Ovary (tissue), 7 donors: ENCODE measurements at regions not wholly inside any gene's neighbourhood (a gene's known extent, or its start where the extent isn't known, plus 50 kb on each side); places are given as distances from the start of the nearest gene placed in this dataset.

Source experiments
- DNase-seq, 5 donors: peaks; one replicate each; pipeline ENCODE4 v3.0.0-alpha.2; 2019 to 2020
- H3K27ac ChIP-seq, 2 donors: fragments of 200-600 bp; one replicate each; pipeline versions ENCODE4 v1.5.1 to v1.8.0; 2019 to 2022
- H3K27me3 ChIP-seq: fragments of 200-600 bp; one replicate; pipeline ENCODE4 v1.8.0; 2022
- H3K36me3 ChIP-seq: fragments of 200-600 bp; sonication (generic); one replicate; pipeline ENCODE4 v1.5.1; 2019
- H3K4me1 ChIP-seq: one replicate; pipeline ENCODE4 v1.8.1; 2013; ENCODE audit warnings: mild to moderate bottlenecking, moderate library complexity; ENCODE audit not compliant: insufficient read depth
- H3K4me3 ChIP-seq: fragments of 200-600 bp; sonication (generic); one replicate; pipeline ENCODE4 v1.5.1; 2017
- H3K9me3 ChIP-seq, 2 donors: fragments of 200-600 bp in 1 of 2; sonication (generic) in 1 of 2; one replicate each; pipeline versions ENCODE4 v1.5.1 to v1.8.1; 2013 to 2019; ENCODE audit warnings: mild to moderate bottlenecking in 1 of 2, moderate library complexity in 1 of 2
- EP300 ChIP-seq: sonication (generic); formaldehyde crosslinking; IDR thresholded peaks from one replicate; pipeline ENCODE4 v1.6.1; 2017; ENCODE audit warnings: antibody characterized with exemption
- POLR2A ChIP-seq: fragments of 450-650 bp; IDR thresholded peaks from one replicate; pipeline ENCODE4 v1.6.1; 2017; ENCODE audit warnings: antibody characterized with exemption, mild to moderate bottlenecking, moderate library complexity
- WGBS, 3 donors: extraction: QIAGEN DNeasy Blood & Tissue Kit in 1 of 3; methylation state at CpG; one replicate each; pipeline versions ENCODE4 v1.1.5 to v1.1.7; 2013 to 2017; 5-methylcytosine and 5-hydroxymethylcytosine counted together
- intact Hi-C, 4 donors: fragments of 100-400 bp; cut with DNase I; formaldehyde crosslinking; loops; one replicate each; pipeline versions ENCODE4 v1.11.0 to v1.15.1; 2022 to 2023
- TF ChIP-seq, protein P1 (sequence below), 3 donors: fragments of 450-650 bp in 2 of 3; fragments of 200-600 bp in 1 of 3; IDR thresholded peaks; one replicate each; pipeline versions ENCODE4 v1.5.1 to v1.8.0; 2016 to 2022; ENCODE audit warnings: antibody characterized with exemption in 3 of 3, mild to moderate bottlenecking in 1 of 3
- donor health status: DM: no; HTN: no; CAD: no; lungs with moderate emphysema.
- donor health status: DM: no; HTN: no; CAD: no.
- donor health status: Bipolar disorder and iron deficiency.
- donor health status: DM: no; HTN: no; CAD: no.
- donor health status: DM: yes; HTN: yes; CAD: no.

DNA sequence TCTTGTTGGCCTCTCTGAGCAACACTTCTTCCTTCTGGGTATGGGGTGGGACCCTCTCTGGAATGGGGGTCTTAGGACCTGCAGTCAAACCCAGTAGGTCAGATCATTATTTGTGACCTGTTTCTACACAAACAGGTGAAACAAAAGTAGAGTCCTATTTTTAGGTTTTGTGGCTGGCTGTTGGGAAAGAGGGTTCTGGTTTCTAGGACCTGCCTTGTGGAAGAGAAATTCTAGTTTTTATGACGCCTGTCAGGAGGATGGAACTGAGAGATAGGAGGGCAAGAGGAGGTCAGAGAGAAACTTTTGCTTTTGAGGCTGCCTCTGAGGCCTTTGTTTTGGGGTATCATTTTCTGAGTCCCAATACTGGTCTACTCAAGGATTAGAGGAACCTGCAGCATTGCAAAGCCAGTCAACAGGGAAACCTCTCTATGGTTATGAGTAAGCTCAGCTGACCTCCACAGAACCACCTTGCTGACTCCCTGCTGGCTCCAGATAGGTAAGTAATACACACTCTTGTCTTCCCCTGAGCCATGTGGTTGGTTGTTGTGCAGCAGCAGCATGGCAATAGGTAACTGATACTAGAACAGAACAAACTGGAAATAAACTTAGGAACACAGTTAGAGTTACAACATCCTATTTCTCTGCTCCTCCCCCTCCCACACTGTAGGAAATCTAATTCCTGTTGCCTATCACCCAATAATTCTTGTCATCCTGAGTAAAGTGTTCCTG, 114.7 kb upstream of the VCX3B start:
- no peak for DNase-seq
- no peak for TF ChIP-seq EP300
- TF ChIP-seq, protein P1, sequence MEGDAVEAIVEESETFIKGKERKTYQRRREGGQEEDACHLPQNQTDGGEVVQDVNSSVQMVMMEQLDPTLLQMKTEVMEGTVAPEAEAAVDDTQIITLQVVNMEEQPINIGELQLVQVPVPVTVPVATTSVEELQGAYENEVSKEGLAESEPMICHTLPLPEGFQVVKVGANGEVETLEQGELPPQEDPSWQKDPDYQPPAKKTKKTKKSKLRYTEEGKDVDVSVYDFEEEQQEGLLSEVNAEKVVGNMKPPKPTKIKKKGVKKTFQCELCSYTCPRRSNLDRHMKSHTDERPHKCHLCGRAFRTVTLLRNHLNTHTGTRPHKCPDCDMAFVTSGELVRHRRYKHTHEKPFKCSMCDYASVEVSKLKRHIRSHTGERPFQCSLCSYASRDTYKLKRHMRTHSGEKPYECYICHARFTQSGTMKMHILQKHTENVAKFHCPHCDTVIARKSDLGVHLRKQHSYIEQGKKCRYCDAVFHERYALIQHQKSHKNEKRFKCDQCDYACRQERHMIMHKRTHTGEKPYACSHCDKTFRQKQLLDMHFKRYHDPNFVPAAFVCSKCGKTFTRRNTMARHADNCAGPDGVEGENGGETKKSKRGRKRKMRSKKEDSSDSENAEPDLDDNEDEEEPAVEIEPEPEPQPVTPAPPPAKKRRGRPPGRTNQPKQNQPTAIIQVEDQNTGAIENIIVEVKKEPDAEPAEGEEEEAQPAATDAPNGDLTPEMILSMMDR (IDR thresholded peaks at IDR 0.05): no peak
- no peak for TF ChIP-seq POLR2A

DNA sequence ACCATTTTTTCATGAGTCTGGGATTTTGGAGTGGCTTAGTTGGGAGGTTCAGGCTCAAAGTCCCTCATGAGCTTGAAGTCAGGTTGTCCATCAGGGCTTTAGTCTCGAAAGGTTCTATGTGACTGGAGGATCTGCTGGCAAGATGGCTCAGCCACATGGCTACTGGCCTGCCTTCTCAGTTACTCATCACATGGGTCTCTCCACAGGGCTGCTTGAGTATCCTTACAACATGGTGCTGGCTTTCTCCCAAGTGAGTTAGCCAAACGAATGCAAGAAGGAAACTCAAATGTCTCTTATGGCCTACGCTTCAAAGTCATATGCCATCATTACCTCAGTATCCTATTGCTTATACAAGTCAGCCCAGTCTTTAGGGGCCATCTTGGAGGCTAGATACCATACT, 106.3 kb upstream of the VCX3B start:
- WGBS, 3 donors: 80 to 87% (median 86%) methylated on average over 3 of the region's 3 CpGs
- intact Hi-C loops: loop anchor here in 1 of 4 donors (5.0 kb wide), 1 partner anchor 1314 kb away; no protein-coding TSS in a partner anchor
- DNase-seq: no peak
- no peaks in the 10 kb centered on the region for H3K9me3 ChIP-seq
- H3K27me3 ChIP-seq: no peaks in the 10 kb centered on the region
- H3K36me3 ChIP-seq: no peaks in the 10 kb centered on the region
- no peak overlapping the region for H3K4me3 ChIP-seq
- TF ChIP-seq POLR2A (no peak), EP300 (no peak)
- TF ChIP-seq, protein P1 (IDR thresholded peaks at IDR 0.05): no peak
- no peaks in the 10 kb centered on the region for H3K4me1 ChIP-seq
- no peak overlapping the region for H3K27ac ChIP-seq

More for the DNA sequence above, 114.7 kb upstream of the VCX3B start:
- no peaks in the 10 kb centered on the region for H3K27me3 ChIP-seq
- no peaks in the 10 kb centered on the region for H3K4me1 ChIP-seq
- no peaks in the 10 kb centered on the region for H3K9me3 ChIP-seq
- no peak overlapping the region for H3K27ac ChIP-seq
- H3K4me3 ChIP-seq: no peak overlapping the region
- intact Hi-C loops: no loop called here
- 73 to 75% (median 74%) methylated on average over 1 of the region's 1 CpG for WGBS, 3 donors
- no peaks in the 10 kb centered on the region for H3K36me3 ChIP-seq

DNA sequence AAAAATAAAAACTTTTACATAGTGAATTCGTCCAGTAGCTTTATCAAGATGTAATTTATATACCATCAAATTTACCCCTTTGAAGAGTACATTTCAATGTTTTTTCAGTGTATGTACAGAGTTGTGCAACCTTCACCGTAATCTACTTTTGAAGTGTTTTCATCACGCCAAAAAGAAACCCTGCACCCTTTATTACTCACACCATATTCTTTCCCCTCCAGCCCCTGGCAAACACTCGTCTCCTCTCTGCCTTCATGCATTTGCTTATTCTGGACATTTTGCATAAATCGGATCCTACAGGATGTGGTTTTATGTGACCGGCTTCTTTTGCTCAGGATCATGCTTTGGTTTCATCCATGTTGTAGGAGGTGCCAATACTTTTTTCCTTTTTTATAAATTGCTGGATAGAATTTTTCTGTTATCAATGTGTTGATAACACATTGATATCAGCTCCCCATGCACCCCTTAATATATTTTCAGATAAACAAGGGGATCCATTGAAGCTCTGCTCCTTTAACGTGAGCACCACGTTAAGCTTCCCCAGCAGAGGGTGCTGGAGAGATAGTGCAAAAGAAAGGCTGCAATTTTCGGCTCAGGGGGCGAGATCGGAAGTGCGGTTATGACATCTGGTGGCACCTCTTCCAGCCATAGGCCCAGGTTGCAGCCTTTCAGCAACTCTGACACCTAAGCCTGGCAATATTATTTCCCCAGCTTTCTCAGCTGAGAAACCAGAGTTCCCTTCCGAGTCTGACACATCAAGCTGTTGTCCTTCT, 100.1 kb upstream of the VCX3B start:
- no peak overlapping the region for H3K27ac ChIP-seq
- intact Hi-C loops: no loop called here
- H3K4me3 ChIP-seq: no peak overlapping the region
- no peaks in the 10 kb centered on the region for H3K9me3 ChIP-seq
- no peak for DNase-seq
- TF ChIP-seq POLR2A: no peak
- TF ChIP-seq, protein P1 (IDR thresholded peaks at IDR 0.05): no peak
- H3K4me1 ChIP-seq: no peaks in the 10 kb centered on the region
- H3K27me3 ChIP-seq: no peaks in the 10 kb centered on the region
- 58 to 64% (median 60%) methylated on average over 13 of the region's 13 CpGs for WGBS, 3 donors
- no peaks in the 10 kb centered on the region for H3K36me3 ChIP-seq

DNA sequence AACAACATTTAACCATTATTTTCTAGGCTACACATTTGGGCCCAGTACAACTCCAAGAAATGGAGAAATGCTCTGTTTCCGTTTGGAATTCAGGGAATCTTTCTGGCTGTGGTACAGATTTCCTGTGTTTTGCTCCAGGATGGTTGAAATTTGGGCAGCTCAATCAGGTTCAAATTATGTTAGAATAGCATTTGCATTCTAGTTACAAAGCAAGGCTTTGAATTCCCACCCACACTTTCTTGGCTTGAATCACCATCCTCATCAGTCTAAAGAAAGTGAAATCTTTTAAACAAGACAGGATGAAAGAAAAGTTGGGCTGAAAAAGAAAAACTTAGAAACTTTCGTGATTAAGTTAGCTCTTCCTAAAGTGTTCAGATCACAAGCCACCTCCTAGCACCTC, 98.1 kb upstream of the VCX3B start:
- H3K4me3 ChIP-seq: no peak overlapping the region
- no peaks in the 10 kb centered on the region for H3K4me1 ChIP-seq
- TF ChIP-seq, protein P1 (IDR thresholded peaks at IDR 0.05): no peak
- no peak for TF ChIP-seq POLR2A
- intact Hi-C loops: no loop called here
- no peak overlapping the region for H3K27ac ChIP-seq
- no peak for DNase-seq
- H3K9me3 ChIP-seq: no peaks in the 10 kb centered on the region
- no peaks in the 10 kb centered on the region for H3K27me3 ChIP-seq
- WGBS, 3 donors: 15 to 31% (median 29%) methylated on average over 2 of the region's 2 CpGs
- no peaks in the 10 kb centered on the region for H3K36me3 ChIP-seq
